GM10266 (cell line): ENCODE measurements at regions not wholly inside any gene's neighbourhood (a gene's known extent, or its start where the extent isn't known, plus 50 kb on each side); places are given as distances from the start of the nearest gene placed in this dataset.

Source experiments
- DNase-seq: peaks from one replicate; pipeline ENCODE4 v3.0.0; 2012; ENCODE audit errors: extremely low spot score
- CTCF ChIP-seq: IDR thresholded peaks from 2 replicates; pipeline ENCODE4 v1.5.1; 2012; ENCODE audit warnings: mild to moderate bottlenecking, low read depth; ENCODE audit not compliant: control insufficient read depth, insufficient read depth; ENCODE audit errors: missing control alignments

- no peak for TF ChIP-seq CTCF
- no peak for DNase-seq
These were observed 1101.7 kb upstream of the GHITM start for GRCh38 chr10:83037653-83038052.

GRCh38 chr10:83038631-83039030 is 1100.7 kb upstream of the GHITM start:
- no peak for DNase-seq
- TF ChIP-seq CTCF, result no peak

GRCh38 chr10:83045731-83046130 is 1093.6 kb upstream of the GHITM start:
- TF ChIP-seq CTCF, result no peak
- DNase-seq, result no peak

GRCh38 chr10:83050815-83051214 is 1088.5 kb upstream of the GHITM start:
- DNase-seq, result no peak
- TF ChIP-seq CTCF, result no peak

GRCh38 chr10:83062871-83063270 is 1076.4 kb upstream of the GHITM start:
- DNase-seq, result no peak
- TF ChIP-seq CTCF, result no peak

- no peak for TF ChIP-seq CTCF
- no peak for DNase-seq
These were observed 1065.8 kb upstream of the GHITM start for GRCh38 chr10:83073472-83073871.

- no peak for TF ChIP-seq CTCF
- DNase-seq, result no peak
These were observed 1064.1 kb upstream of the GHITM start for GRCh38 chr10:83075016-83075814.
